G401 (cell line): ENCODE measurements at regions not wholly inside any gene's neighbourhood (a gene's known extent, or its start where the extent isn't known, plus 50 kb on each side); places are given as distances from the start of the nearest gene placed in this dataset.

Experiments
- DNase-seq: peaks from one replicate; pipeline ENCODE4 v3.0.0-alpha.2; 2015; ENCODE audit warnings: low spot score
- in situ Hi-C: cut with HindIII; loops from 2 replicates; pipeline ENCODE4 v1.10.0; 2016; ENCODE audit warnings: low sequenced_read_pairs, mixed read lengths

DNA sequence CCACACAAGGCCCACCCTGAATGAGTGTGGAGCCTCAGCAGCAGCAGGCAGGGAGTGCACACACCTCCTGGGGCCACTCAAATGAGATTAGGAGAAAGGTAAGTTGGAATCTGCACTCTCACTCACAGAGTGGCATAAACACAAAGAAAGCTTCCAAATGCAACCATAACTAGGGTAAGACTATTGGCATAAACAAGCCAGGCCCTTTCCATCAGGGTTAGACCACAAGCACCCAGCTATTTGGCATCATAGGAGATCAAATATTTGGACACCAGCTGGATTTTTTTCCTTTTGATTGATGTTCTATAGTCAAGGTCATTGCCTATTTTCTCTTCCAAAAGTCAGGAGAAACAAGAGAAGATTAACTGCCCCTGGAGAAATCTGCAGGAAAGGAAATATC, 471.5 kb downstream of the TXNL1 start:
- in situ Hi-C loops = no loop called here
- DNase-seq = no peak

DNA sequence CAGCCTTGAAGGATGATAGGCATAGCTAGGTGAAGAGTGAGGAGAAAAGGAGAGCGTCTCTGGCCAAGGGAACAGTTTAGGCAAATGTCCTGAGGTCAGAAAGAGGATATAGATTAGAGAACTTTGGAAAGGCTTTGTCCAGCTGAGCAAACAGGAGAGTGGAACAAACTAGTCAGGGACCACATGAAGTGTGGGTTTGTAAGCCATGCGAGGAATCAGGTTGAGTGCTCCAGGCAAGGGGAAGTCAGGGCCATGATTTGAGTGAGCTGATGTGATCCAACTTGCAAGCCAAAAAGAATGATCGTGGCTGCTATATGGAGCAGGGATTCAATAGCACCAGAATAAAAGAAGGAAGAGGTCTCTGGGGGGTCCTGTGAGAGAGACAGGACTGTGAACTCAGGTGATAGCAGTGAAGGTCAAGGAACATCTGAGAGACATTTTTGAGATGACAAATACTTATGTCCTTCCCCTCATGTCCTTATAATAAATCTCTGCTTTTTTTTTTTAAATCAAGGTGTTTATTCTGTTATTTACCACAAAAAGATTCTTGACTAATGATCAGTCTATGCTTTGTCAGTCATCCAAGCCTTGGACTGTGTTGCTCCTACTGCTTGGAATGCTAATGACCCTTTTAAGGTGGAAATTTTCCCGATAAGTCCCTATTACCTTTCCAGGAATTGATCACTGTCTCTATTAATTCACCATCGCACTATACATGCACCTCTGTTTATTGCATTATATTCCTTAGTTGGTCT, 472.6 kb downstream of the TXNL1 start:
- in situ Hi-C loops = no loop called here
- DNase-seq = no peak

DNA sequence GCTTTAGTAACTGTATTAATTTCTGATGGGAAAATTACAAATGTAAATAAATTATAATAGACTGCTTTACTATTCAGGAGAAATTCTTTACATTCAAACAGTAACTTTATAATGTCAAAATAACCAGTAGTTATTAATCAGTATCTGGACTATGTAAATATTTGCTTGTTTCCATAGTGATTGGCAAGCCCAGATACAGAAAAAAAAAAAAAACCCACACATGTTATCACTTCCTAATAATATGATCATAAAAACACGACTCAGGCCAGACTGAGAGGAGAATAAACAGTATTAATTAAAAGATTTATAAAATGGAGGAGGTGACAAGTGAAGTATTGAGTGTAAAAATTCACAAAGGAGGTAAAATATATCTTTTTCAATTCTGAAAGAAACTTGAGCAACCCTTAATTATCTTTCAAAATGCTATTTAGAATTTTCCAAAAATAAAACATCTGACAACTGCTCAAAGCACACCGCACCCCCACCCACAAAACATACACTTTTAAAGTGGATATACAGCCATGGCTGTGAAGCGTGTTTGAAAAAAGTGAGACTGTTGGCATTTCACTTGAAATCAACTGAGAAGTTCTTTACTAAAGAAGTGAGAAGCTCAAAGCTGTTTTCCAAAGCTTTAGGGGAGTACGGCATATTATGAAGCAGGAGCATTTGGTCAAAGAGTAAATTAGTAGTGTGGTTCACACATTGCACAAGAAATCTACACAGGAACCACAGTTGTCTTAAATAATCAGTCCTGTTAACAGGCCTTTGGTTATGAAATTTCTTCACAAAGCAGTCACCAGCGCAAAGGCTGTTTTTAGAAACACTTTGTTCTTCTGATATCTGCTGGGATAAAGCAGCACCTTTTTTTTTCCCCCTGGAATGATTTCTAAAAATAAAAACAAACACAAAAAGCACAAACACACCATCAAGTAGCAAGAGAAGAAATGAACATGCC, 475.8 kb downstream of the TXNL1 start:
- DNase-seq = no peak
- in situ Hi-C loops = no loop called here

DNA sequence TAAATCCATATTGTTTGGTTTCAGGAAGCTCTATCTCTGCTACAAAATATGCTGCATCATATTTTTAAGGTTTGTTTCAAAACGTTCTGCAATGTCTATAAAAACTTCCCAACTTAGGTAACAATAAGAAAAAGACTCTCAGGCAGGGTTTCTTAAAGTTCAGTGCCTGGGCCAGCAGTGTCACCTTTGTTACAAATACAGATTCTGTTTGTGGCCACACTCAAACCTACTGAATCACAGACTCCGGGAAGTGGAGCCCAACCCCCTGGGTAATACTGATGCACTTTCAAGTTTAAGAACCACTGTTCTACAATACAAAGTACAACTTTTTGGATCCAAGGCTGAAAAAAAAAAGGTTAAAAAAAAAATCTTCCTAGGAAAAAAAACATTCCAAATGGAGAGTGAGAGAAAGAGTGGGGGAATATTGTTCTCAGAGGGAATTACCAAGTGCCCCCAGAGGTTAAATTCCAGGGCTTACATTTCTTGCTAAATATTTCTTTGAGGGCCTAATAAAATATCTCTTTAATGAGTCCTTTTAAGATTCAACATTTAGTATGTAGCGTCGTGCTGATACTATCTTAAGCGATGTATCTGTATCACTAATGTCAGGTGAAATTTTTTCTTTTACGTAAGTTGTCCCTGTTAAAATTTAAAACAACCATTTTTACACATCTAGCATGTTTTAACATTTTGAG, 476.7 kb downstream of the TXNL1 start:
- in situ Hi-C loops = no loop called here
- DNase-seq = no peak

GRCh38 chr18:56158676-56159075, 479.7 kb downstream of the TXNL1 start:
- in situ Hi-C loops = no loop called here

DNA sequence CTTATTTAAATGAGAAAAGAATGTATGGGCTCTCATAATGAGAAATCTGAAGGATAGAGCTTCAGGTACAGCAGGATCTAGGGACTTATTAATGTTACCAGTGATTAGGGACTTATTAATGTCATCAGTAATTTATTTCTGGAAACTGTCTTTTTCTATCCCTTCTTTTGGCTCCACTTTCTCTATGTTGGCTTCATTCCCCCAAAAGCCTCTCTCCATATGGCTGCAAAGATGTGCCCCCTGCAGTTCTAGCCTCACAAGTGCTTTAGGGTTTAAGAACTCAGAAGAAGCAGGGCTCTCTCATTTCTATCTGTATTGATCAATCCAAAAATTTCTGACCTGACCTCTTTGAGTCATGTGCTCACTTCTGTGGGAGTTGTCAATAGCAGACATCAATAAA, 480.9 kb downstream of the TXNL1 start:
- DNase-seq = peak; percentile 53
- in situ Hi-C loops = no loop called here

More at GRCh38 chr18:56158676-56159075, 479.7 kb downstream of the TXNL1 start:
- no peak for DNase-seq

GRCh38 chr18:56152551-56153310, 485.7 kb downstream of the TXNL1 start:
- no peak for DNase-seq
- in situ Hi-C loops = no loop called here

- in situ Hi-C loops = no loop called here
- no peak for DNase-seq
Measured at GRCh38 chr18:56148373-56148772, 490.0 kb downstream of the TXNL1 start.

- no peak for DNase-seq
- in situ Hi-C loops = no loop called here
Measured at GRCh38 chr18:56146565-56146964, 491.8 kb downstream of the TXNL1 start.

GRCh38 chr18:56142001-56142400, 496.4 kb downstream of the TXNL1 start:
- in situ Hi-C loops = no loop called here

GRCh38 chr18:56139792-56140254, 498.6 kb downstream of the TXNL1 start:
- DNase-seq = peak; percentile 11
- in situ Hi-C loops = no loop called here

More at GRCh38 chr18:56142001-56142400, 496.4 kb downstream of the TXNL1 start:
- DNase-seq = no peak

GRCh38 chr18:56139372-56139771, 499.0 kb downstream of the TXNL1 start:
- no peak for DNase-seq

GRCh38 chr18:56136105-56136504, 502.3 kb downstream of the TXNL1 start:
- no peak for DNase-seq
- in situ Hi-C loops = no loop called here

More at GRCh38 chr18:56139372-56139771, 499.0 kb downstream of the TXNL1 start:
- in situ Hi-C loops = no loop called here

- DNase-seq = no peak
- in situ Hi-C loops = no loop called here
Measured at GRCh38 chr18:56130481-56130880, 507.9 kb downstream of the TXNL1 start.

GRCh38 chr18:56128153-56128791, 510.1 kb downstream of the TXNL1 start:
- in situ Hi-C loops = no loop called here
- DNase-seq = no peak

- DNase-seq = no peak
- in situ Hi-C loops = no loop called here
Measured at GRCh38 chr18:56127322-56128099, 510.9 kb downstream of the TXNL1 start.

GRCh38 chr18:56124186-56124585, 514.2 kb downstream of the TXNL1 start:
- DNase-seq = no peak
- in situ Hi-C loops = no loop called here

DNA sequence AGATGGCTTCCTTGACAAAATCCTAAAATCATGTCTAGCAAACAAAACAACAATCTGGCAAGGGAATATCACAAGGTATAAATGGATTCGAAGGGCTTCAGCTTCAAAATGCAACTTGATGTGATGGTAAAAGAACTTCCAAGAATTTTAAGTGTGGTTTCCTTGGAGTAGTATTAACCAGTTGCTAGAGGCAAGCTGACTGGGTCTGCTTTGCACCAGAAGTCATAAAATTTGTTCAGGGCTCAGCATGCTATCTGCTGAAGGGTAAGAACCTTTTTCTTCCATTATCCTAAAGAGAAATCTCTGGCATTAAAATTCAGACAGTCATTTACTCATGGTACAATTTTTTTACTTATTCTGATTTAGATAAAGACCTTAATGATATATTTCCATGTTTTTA, 516.7 kb downstream of the TXNL1 start:
- in situ Hi-C loops = no loop called here

More for the DNA sequence above, 516.7 kb downstream of the TXNL1 start:
- DNase-seq = no peak
